HG03175 (cell line): ENCODE measurements at regions not wholly inside any gene's neighbourhood (a gene's known extent, or its start where the extent isn't known, plus 50 kb on each side); places are given as distances from the start of the nearest gene placed in this dataset.
A peak's percentile ranks its signal among the peaks of the same experiment; 100 is the strongest.
"Not testable (repeated sequence)": the region's sequence is repeated elsewhere in the genome, so short reads cannot be mapped to it uniquely, and the experiment has no call there.

Experiments used
- ATAC-seq: cut with Tn5 transposase; IDR thresholded peaks from one replicate; pipeline ENCODE4 v1.9.1; 2021; ENCODE audit warnings: mild to moderate bottlenecking, moderate library complexity; ENCODE audit not compliant: unreplicated experiment

GRCh38 chrX:111041018-111041462, 55.0 kb upstream of the PAK3 start:
- ATAC-seq: peak; percentile 69

GRCh38 chrX:111040377-111041017, 55.5 kb upstream of the PAK3 start:
- ATAC-seq: peak; percentile 26

DNA sequence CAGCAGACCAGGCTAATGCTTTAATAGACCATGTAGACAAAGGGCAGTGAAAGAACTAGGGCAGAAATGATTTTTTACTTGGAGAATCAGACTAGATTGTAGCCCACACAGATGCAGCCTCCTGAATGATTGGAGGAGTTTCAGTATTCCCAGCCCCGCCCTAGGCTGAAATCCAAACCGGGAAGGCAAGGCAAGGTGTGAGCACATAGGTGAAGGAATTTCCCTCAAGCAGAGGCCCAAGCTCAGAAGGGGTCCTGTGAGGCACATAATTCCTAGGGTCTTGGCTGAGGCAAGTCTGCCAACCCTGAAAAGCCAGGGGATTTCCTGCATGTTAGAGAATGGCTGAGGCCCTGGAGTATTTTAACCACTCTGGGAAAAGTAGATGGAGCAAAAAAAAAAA, 56.4 kb upstream of the PAK3 start:
- no peak for ATAC-seq

DNA sequence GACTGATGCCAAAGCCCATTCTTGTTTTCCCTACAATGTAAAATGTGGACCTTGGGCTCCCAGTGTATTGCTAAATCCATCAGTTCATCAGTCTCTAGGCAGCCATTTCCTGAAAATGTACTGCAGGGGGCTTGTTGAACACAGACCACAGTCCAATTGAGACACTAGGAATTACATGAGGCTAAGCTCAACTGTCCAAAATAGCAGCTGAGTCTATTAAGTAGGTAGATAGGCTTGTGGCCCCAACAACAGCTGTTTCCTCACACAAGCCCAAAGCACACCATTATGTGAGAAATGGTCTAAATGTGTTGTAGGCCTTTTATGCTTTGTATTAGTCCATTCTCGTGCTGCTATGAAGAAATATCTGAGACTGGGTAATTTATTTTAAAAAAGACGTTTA, 60.0 kb upstream of the PAK3 start:
- ATAC-seq: no peak

DNA sequence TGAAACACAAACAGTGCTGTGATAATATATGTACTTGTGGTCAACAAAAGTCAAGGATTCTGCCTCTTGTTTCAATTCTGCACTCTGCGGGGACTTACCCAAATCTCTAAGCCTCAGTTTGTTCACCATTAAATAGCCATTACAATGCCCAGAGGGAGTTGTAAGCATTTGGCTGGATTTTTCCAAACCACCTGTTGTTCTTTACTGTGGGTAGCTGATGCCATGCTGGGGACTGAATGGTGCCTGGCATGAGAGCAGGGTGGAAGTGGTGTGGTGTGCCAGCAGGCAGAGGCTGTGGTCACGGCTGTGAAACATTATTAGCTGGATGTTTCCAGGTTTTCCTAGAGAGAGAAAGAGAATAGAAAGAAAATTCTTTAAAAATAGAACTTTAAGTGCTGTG, 60.7 kb upstream of the PAK3 start:
- ATAC-seq: no peak

- not testable (repeated sequence) for ATAC-seq
Observed at GRCh38 chrX:111022998-111023397, 73.0 kb upstream of the PAK3 start.

DNA sequence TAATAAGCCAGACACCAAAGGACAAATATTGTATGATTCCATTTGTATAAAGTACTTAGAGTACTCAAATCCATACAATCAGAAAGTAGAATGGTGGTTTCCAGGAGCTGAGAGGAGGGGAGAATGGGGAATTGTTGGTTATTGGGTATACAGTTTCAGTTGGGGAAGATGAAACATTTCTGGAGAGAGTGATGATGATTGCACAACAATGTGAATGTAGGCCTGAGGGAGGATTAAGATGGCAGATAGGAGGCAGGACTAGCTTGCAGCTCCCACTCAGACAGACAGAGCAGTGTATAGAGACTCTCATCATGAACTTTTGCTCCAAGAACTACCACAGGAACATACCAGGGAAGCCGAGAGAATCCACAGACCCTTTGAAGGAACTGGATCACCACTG, 75.7 kb upstream of the PAK3 start:
- ATAC-seq: no peak

DNA sequence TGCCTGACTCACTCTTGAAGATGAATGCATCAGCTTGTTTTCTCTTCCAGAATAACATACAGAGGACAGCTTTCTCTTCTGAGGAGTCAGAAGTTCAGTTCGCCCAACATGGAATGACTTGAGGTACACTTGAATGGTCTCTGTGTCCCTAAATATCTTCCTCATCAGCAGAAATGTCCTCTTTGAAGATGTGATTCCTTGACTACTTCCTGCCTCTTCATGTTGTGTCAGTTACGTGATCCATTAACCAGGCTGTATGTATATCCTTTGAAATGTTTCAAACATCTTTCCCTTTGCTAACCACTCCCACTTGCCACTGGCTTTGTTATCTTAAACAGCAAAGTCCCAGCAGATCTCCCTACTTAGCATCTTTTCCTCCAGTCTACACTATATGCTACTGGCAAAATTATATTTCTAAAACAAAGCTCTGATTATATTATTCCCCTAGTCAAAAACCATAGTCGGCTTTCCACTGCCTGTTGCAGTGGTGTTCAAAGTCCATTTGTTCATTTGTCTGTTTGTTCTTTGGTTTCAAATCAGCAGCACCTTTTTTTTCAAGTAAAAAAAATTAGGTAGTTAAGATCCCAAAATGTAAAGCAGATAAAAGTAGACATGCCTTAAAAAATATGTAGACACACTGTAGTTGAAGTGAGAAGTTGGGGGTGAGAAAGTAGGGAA, 82.1 kb upstream of the PAK3 start:
- ATAC-seq: no peak

GRCh38 chrX:111010111-111010510, 85.9 kb upstream of the PAK3 start:
- no peak for ATAC-seq

GRCh38 chrX:111009256-111009655, 86.7 kb upstream of the PAK3 start:
- no peak for ATAC-seq

DNA sequence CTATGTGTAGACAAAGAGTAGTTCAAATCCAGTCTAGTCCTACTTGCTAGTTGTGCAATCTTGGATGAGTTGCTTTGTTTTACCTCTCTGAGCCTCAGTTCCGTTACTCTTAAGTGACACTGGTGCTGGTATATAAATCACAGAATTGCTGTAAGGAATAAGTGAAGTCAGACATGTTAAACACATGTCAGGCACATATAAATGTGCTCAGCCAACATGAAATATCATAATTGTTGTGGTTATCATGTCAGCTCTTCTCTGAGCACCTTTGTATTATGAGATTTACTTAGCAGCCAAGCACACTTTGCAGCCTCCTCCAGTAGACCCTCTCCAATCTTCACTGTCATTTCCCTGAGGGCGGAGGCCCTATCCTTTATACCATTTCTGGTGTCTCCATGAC, 87.9 kb upstream of the PAK3 start:
- ATAC-seq: no peak

DNA sequence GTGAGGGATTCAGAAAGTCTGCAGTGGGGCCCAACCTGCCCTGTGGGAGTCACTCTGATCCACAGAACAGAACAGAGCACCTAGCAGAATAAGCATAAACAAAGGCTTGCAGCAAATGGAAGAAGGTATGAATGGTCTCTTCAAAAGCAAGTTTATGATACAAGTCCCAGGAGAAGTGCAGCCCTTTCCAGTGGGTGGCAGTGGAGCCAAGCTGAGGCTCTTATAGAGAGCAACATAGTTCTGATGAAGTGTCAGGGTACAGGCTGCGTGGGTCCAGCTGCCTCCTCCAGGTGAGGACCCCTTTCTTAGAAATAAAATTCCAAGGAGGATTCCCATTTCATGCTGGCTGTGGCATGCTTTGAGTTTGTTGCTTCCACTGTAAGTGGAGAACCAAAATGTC, 88.8 kb upstream of the PAK3 start:
- no peak for ATAC-seq

GRCh38 chrX:111006116-111006515, 89.9 kb upstream of the PAK3 start:
- ATAC-seq: no peak

- no peak for ATAC-seq
Observed at GRCh38 chrX:111005166-111005565, 90.8 kb upstream of the PAK3 start.

GRCh38 chrX:111003118-111003517, 92.9 kb upstream of the PAK3 start:
- ATAC-seq: no peak

DNA sequence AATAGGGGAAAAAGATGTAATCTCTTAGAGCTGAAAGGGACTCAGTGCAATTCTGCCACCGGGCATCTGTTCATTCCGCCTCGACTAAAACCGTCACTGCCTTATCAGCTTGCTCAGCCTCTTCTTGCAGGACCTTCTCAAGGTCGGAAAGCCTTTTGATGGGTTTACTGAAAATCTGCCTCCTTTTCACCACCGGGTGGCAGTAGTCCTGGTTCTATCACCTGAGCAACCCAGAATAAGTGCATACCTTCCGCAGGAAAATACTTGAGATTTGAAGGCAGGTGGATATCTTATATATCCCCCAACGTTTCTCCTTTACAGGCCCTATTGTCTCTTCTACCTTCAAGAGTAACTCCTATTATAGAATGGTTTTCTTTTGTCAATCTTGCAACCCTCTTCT, 103.4 kb upstream of the PAK3 start:
- no peak for ATAC-seq

GRCh38 chrX:110989869-110990268, 106.1 kb upstream of the PAK3 start:
- no peak for ATAC-seq

DNA sequence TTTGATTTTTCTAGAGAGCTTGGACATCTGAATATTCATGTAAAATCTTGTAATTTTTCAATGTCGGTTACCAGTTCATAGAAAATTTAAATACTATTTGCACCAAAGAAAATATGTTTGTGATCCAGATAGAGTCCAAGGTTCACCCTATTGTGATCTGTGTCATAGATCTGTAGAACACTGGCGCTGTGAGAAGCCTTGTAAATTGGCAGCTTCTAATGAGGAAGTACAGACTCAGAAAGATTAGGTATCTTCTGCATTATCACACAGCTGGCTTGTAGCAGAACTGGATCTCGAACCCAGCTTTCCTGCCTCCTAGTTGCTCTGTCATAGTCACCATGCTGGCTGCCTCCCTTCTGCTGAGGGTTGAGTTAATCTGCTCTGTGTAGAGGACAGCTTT, 106.5 kb upstream of the PAK3 start:
- ATAC-seq: no peak

DNA sequence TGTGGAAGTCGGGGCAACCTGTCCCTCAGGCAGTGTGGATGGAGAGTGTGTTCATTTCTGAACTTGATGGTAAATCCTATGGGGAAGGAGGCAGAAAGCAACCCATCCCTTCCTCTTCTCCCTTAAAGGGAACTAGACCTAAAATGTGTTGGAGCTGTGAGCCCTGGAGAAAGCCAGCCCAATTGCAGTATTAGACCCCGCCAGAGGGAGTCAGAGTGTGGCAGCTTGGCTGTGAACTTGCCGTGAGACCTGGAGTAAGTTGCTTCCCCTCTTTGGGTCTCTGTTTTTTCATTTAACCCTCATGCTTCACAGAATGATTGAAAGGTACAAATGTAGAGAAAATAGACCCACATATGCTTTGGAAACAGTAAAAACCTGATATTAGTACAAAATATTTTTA, 108.7 kb upstream of the PAK3 start:
- no peak for ATAC-seq

- ATAC-seq: no peak
Observed at GRCh38 chrX:110985470-110985869, 110.5 kb upstream of the PAK3 start.

DNA sequence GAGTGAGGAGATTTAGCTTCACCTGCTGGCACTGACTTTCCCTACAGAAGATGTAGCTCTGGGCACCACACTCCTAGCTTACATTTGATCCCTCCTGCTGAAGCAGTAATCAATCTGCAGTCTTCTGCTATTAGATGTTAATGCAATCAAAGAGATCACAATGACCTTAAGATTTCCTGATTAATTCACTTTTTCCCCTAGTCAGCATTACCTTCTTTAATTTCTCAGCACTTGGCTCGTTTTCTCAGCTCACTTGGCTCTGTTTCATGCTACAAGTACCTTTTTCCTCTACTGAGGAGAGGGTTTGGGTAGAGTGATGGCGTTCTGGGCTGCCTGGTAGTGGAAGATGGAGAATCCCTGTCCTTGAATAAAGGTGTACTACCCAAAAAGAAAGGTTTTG, 113.0 kb upstream of the PAK3 start:
- no peak for ATAC-seq

- no peak for ATAC-seq
Observed at GRCh38 chrX:110966839-110967238, 129.2 kb upstream of the PAK3 start.

DNA sequence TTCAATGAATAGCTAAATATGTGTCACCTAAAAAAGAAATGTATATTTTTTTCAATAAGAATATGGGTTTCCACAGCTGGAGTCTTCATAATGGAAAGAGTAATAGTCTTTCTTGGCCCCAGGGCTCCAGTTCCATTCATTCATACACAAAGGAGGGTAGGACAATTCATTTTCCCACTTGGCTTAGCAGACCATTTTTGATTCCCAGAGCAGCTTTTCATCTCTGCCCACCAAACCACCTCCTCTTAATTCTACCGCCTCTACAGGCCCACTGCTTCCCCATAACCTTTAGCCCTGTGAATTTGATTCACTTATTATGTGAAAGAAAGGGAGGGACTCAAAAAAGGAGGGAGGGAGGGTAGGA, 129.9 kb upstream of the PAK3 start:
- ATAC-seq: no peak
